Activated naive CD4-positive, alpha-beta T cell treated with anti-CD3 and anti-CD28 coated beads, Interleukin-2, amount 50 U/mL, for 24 hours (primary cell): ENCODE measurements at regions not wholly inside any gene's neighbourhood (a gene's known extent, or its start where the extent isn't known, plus 50 kb on each side); places are given as distances from the start of the nearest gene placed in this dataset.
"Not testable (repeated sequence)": the region's sequence is repeated elsewhere in the genome, so short reads cannot be mapped to it uniquely, and the experiment has no call there.

Experiments used
- H3K27ac Mint-ChIP-seq: one replicate; pipeline ENCODE4 v1.8.0; 2021; ENCODE audit warnings: mild to moderate bottlenecking, mixed read lengths
- H3K27me3 Mint-ChIP-seq: one replicate; pipeline ENCODE4 v1.8.0; 2021; ENCODE audit warnings: mixed read lengths
- H3K36me3 Mint-ChIP-seq: one replicate; pipeline ENCODE4 v1.8.0; 2021; ENCODE audit warnings: mixed read lengths
- H3K4me1 Mint-ChIP-seq: one replicate; pipeline ENCODE4 v1.8.0; 2021; ENCODE audit warnings: mixed read lengths
- H3K4me3 Mint-ChIP-seq: one replicate; pipeline ENCODE4 v1.8.0; 2021; ENCODE audit warnings: mild to moderate bottlenecking, mixed read lengths
- H3K9me3 Mint-ChIP-seq: one replicate; pipeline ENCODE4 v1.8.0; 2021; ENCODE audit warnings: mixed read lengths

GRCh38 chr19:28578786-28579505 lies 634.0 kb downstream of the UQCRFS1 start:
- Mint-ChIP-seq H3K4me1 (no peaks in the 10 kb centered on the region), H3K27ac (no peak overlapping the region), H3K36me3 (no peaks in the 10 kb centered on the region), H3K27me3 (no peaks in the 10 kb centered on the region), H3K9me3 (peaks cover 3% of the 10 kb centered on the region), H3K4me3 (no peak overlapping the region)

GRCh38 chr19:28578208-28578607 lies 634.7 kb downstream of the UQCRFS1 start:
- H3K4me3 Mint-ChIP-seq: no peak overlapping the region
- no peak overlapping the region for H3K27ac Mint-ChIP-seq
- peaks cover 3% of the 10 kb centered on the region for H3K9me3 Mint-ChIP-seq
- no peaks in the 10 kb centered on the region for H3K4me1 Mint-ChIP-seq
- no peaks in the 10 kb centered on the region for H3K36me3 Mint-ChIP-seq
- no peaks in the 10 kb centered on the region for H3K27me3 Mint-ChIP-seq

GRCh38 chr19:28577666-28578065 lies 635.3 kb downstream of the UQCRFS1 start:
- H3K36me3 Mint-ChIP-seq: no peaks in the 10 kb centered on the region
- no peaks in the 10 kb centered on the region for H3K4me1 Mint-ChIP-seq
- H3K4me3 Mint-ChIP-seq: no peak overlapping the region
- H3K27ac Mint-ChIP-seq: no peak overlapping the region
- peaks cover 3% of the 10 kb centered on the region for H3K9me3 Mint-ChIP-seq
- H3K27me3 Mint-ChIP-seq: no peaks in the 10 kb centered on the region

GRCh38 chr19:28577233-28577632 lies 635.7 kb downstream of the UQCRFS1 start:
- Mint-ChIP-seq H3K27ac (no peak overlapping the region), H3K9me3 (peaks cover 3% of the 10 kb centered on the region)

GRCh38 chr19:28575816-28576215 lies 637.1 kb downstream of the UQCRFS1 start:
- Mint-ChIP-seq H3K4me3 (no peak overlapping the region), H3K27ac (no peak overlapping the region), H3K4me1 (no peaks in the 10 kb centered on the region), H3K36me3 (no peaks in the 10 kb centered on the region), H3K27me3 (no peaks in the 10 kb centered on the region), H3K9me3 (peaks cover 3% of the 10 kb centered on the region)

More at GRCh38 chr19:28577233-28577632, 635.7 kb downstream of the UQCRFS1 start:
- Mint-ChIP-seq H3K36me3 (no peaks in the 10 kb centered on the region), H3K4me1 (no peaks in the 10 kb centered on the region), H3K4me3 (no peak overlapping the region), H3K27me3 (no peaks in the 10 kb centered on the region)

- not testable (repeated sequence) for H3K9me3 Mint-ChIP-seq, H3K4me3 Mint-ChIP-seq, H3K27ac Mint-ChIP-seq, H3K27me3 Mint-ChIP-seq, H3K4me1 Mint-ChIP-seq, H3K36me3 Mint-ChIP-seq
These were observed 637.6 kb downstream of the UQCRFS1 start for GRCh38 chr19:28575312-28575711.

GRCh38 chr19:28574212-28574611 lies 638.7 kb downstream of the UQCRFS1 start:
- no peaks in the 10 kb centered on the region for H3K9me3 Mint-ChIP-seq
- no peaks in the 10 kb centered on the region for H3K4me1 Mint-ChIP-seq
- no peaks in the 10 kb centered on the region for H3K27me3 Mint-ChIP-seq
- H3K36me3 Mint-ChIP-seq: no peaks in the 10 kb centered on the region
- H3K27ac Mint-ChIP-seq: no peak overlapping the region
- H3K4me3 Mint-ChIP-seq: no peak overlapping the region

- Mint-ChIP-seq H3K4me3 (no peak overlapping the region), H3K27ac (no peak overlapping the region), H3K36me3 (no peaks in the 10 kb centered on the region), H3K4me1 (no peaks in the 10 kb centered on the region), H3K9me3 (no peaks in the 10 kb centered on the region), H3K27me3 (no peaks in the 10 kb centered on the region)
These were observed 643.5 kb downstream of the UQCRFS1 start for GRCh38 chr19:28569132-28570131.

- no peaks in the 10 kb centered on the region for H3K36me3 Mint-ChIP-seq
- H3K4me1 Mint-ChIP-seq: no peaks in the 10 kb centered on the region
- H3K9me3 Mint-ChIP-seq: no peaks in the 10 kb centered on the region
- no peak overlapping the region for H3K4me3 Mint-ChIP-seq
- H3K27me3 Mint-ChIP-seq: no peaks in the 10 kb centered on the region
- H3K27ac Mint-ChIP-seq: no peak overlapping the region
These were observed 645.1 kb downstream of the UQCRFS1 start for GRCh38 chr19:28567834-28568233.

- Mint-ChIP-seq H3K36me3 (no peaks in the 10 kb centered on the region), H3K4me3 (no peak overlapping the region), H3K4me1 (no peaks in the 10 kb centered on the region), H3K27me3 (no peaks in the 10 kb centered on the region), H3K27ac (no peak overlapping the region), H3K9me3 (no peaks in the 10 kb centered on the region)
These were observed 648.7 kb downstream of the UQCRFS1 start for GRCh38 chr19:28563964-28564921.

GRCh38 chr19:28560786-28561185 lies 652.2 kb downstream of the UQCRFS1 start:
- Mint-ChIP-seq H3K27me3 (no peaks in the 10 kb centered on the region), H3K4me1 (no peaks in the 10 kb centered on the region), H3K9me3 (no peaks in the 10 kb centered on the region), H3K4me3 (no peak overlapping the region), H3K36me3 (no peaks in the 10 kb centered on the region), H3K27ac (no peak overlapping the region)

GRCh38 chr19:28558783-28559182 lies 654.2 kb downstream of the UQCRFS1 start:
- Mint-ChIP-seq H3K27me3 (no peaks in the 10 kb centered on the region), H3K27ac (no peak overlapping the region), H3K9me3 (peaks cover 5% of the 10 kb centered on the region), H3K4me3 (no peak overlapping the region), H3K4me1 (no peaks in the 10 kb centered on the region), H3K36me3 (no peaks in the 10 kb centered on the region)

GRCh38 chr19:28556371-28556770 lies 656.6 kb downstream of the UQCRFS1 start:
- H3K4me3 Mint-ChIP-seq: no peak overlapping the region
- peaks cover 5% of the 10 kb centered on the region for H3K4me1 Mint-ChIP-seq
- no peak overlapping the region for H3K27ac Mint-ChIP-seq
- H3K36me3 Mint-ChIP-seq: no peaks in the 10 kb centered on the region
- H3K27me3 Mint-ChIP-seq: no peaks in the 10 kb centered on the region
- H3K9me3 Mint-ChIP-seq: peaks cover 10% of the 10 kb centered on the region

- no peak overlapping the region for H3K27ac Mint-ChIP-seq
- H3K27me3 Mint-ChIP-seq: no peaks in the 10 kb centered on the region
- H3K4me1 Mint-ChIP-seq: peaks cover 5% of the 10 kb centered on the region
- no peaks in the 10 kb centered on the region for H3K36me3 Mint-ChIP-seq
- peaks cover 10% of the 10 kb centered on the region for H3K9me3 Mint-ChIP-seq
- no peak overlapping the region for H3K4me3 Mint-ChIP-seq
These were observed 657.6 kb downstream of the UQCRFS1 start for GRCh38 chr19:28555317-28555716.
